ENCODE measurements at regions not wholly inside any gene's neighbourhood (a gene's known extent, or its start where the extent isn't known, plus 50 kb on each side); places are given as distances from the start of the nearest gene placed in this dataset.

DNA sequence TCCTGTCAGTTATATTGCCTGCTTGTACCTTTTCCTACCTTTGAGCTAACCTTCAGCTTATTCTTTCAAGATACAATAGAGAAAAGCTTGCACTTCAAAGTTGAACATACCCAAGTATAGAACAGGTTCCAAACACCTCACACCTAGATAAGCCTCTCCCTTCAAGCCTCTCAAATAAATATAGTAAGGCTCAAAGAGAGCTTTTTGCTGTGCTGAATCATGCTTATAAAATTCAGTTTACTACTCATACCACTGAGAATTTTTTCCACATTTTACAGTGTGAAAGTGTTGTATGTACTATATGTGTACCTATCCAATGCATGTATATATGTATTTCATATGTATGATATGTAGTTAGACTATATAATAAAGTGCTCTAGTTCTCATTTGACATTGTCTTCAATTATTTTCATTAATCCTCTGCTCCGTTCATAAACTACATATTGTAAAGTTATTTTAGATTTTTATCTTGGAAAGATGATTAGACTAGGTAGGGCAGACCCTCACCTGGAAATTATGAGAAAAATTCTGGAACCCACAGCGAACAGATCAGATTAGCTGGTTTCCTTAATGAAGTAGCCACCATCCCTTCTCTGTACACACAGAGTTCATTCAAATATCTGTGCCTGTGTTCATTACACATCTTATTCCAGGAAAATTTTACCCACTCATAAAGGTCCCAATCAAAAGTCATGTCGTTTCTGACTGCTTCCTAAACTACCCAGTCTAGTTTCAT is 149.2 kb upstream of the RGMB start:
- H3K9me3 ChIP-seq (ENCODE audit: control insufficient read depth, insufficient read depth, low read length) = no peaks in the 10 kb centered on the region
- H3K4me3 ChIP-seq (ENCODE audit: insufficient read depth, low read depth, low read length) = no peak overlapping the region
- H2AK9ac ChIP-seq (replicated peaks; ENCODE audit: low read depth, low read length, poor library complexity) = no peak overlapping the region
- in situ Hi-C loops (cut with MboI; ENCODE audit: low sequenced_read_pairs) (no loop called here), dilution Hi-C loops (cut with HindIII; ENCODE audit: low sequenced_read_pairs, unreplicated experiment) (no loop called here), intact Hi-C loops (cut with micrococcal nuclease) (no loop called here)
- H3K36me3 ChIP-seq (ENCODE audit: control insufficient read depth, insufficient read depth, low read length) = no peaks in the 10 kb centered on the region
- no peak for TF ChIP-seq POLR2A (IDR thresholded peaks at IDR 0.05; ENCODE audit: low read depth, low read length)
- TF ChIP-seq BHLHE40 (IDR thresholded peaks at IDR 0.05; ENCODE audit: low read depth, low read length) = no peak
- TF ChIP-seq, protein P1, sequence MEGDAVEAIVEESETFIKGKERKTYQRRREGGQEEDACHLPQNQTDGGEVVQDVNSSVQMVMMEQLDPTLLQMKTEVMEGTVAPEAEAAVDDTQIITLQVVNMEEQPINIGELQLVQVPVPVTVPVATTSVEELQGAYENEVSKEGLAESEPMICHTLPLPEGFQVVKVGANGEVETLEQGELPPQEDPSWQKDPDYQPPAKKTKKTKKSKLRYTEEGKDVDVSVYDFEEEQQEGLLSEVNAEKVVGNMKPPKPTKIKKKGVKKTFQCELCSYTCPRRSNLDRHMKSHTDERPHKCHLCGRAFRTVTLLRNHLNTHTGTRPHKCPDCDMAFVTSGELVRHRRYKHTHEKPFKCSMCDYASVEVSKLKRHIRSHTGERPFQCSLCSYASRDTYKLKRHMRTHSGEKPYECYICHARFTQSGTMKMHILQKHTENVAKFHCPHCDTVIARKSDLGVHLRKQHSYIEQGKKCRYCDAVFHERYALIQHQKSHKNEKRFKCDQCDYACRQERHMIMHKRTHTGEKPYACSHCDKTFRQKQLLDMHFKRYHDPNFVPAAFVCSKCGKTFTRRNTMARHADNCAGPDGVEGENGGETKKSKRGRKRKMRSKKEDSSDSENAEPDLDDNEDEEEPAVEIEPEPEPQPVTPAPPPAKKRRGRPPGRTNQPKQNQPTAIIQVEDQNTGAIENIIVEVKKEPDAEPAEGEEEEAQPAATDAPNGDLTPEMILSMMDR (conservative IDR thresholded peaks at IDR 0.05; ENCODE audit: low read depth, low read length) = no peak
- no peak for TF ChIP-seq FOS (IDR thresholded peaks at IDR 0.05; ENCODE audit: low read depth, low read length)
- no peak for TF ChIP-seq CHD1 (IDR thresholded peaks at IDR 0.05; ENCODE audit: low read depth, low read length)
- no peak for TF ChIP-seq RCOR1 (IDR thresholded peaks at IDR 0.05; ENCODE audit: insufficient replicate concordance, low read length)
- no peak for TF ChIP-seq USF2 (IDR thresholded peaks at IDR 0.05; ENCODE audit: low read depth, low read length)
- TF ChIP-seq, protein P2, sequence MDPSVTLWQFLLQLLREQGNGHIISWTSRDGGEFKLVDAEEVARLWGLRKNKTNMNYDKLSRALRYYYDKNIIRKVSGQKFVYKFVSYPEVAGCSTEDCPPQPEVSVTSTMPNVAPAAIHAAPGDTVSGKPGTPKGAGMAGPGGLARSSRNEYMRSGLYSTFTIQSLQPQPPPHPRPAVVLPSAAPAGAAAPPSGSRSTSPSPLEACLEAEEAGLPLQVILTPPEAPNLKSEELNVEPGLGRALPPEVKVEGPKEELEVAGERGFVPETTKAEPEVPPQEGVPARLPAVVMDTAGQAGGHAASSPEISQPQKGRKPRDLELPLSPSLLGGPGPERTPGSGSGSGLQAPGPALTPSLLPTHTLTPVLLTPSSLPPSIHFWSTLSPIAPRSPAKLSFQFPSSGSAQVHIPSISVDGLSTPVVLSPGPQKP (IDR thresholded peaks at IDR 0.05; ENCODE audit: borderline replicate concordance, low read depth, low read length) = no peak
- no peak for TF ChIP-seq CEBPB (IDR thresholded peaks at IDR 0.05; ENCODE audit: low read depth, low read length)
- DNase-seq (peak; percentile 23), ATAC-seq (ENCODE audit: low read depth) (peak; percentile 53; the same call in 1 of the 2 replicates)
- H3K27ac ChIP-seq (ENCODE audit: insufficient read depth, low read length) = no peak overlapping the region
- H3K4me2 ChIP-seq (ENCODE audit: low read depth, low read length) = no peak overlapping the region
- no peaks in the 10 kb centered on the region for H3K4me1 ChIP-seq (ENCODE audit: control insufficient read depth, insufficient read depth, low read length)
- ChIA-PET POLR2A (ENCODE audit: unreplicated experiment) (no interaction called here), CTCF (no interaction called here)
- H3K9me1 ChIP-seq (ENCODE audit: insufficient read depth, low read length) = no peaks in the 10 kb centered on the region
- no peak overlapping the region for H4K5ac ChIP-seq (ENCODE audit: low read depth, low read length)
- H4K20me1 ChIP-seq (ENCODE audit: insufficient read depth, low read length) = no peaks in the 10 kb centered on the region
- no peak overlapping the region for H3K23ac ChIP-seq (ENCODE audit: low read depth, low read length)
- no peak overlapping the region for H3K4ac ChIP-seq (ENCODE audit: low read depth, low read length)
- H3K56ac ChIP-seq (ENCODE audit: extremely low read depth, insufficient read depth, low read length) = no peak overlapping the region
- H2BK15ac ChIP-seq (ENCODE audit: low read depth, low read length) = no peak overlapping the region
- no peak overlapping the region for H3K9ac ChIP-seq (ENCODE audit: low read depth, low read length)
- no peaks in the 10 kb centered on the region for H3K79me1 ChIP-seq (ENCODE audit: low read depth in 1 of 2, low read length in 2 of 2)
- no peak overlapping the region for H4K91ac ChIP-seq (ENCODE audit: insufficient read depth, low read depth, low read length)
- H2BK120ac ChIP-seq (ENCODE audit: low read depth, low read length) = no peak overlapping the region
- H2BK5ac ChIP-seq (ENCODE audit: low read depth, low read length, poor library complexity, severe bottlenecking) = no peak overlapping the region
- H3K27me3 ChIP-seq (ENCODE audit: control insufficient read depth, insufficient read depth, low read length) = no peaks in the 10 kb centered on the region
- H3K14ac ChIP-seq (replicated peaks; ENCODE audit: low read depth, low read length) = no peak overlapping the region
- H2AFZ ChIP-seq (replicated peaks; ENCODE audit: low read length, poor library complexity) = no peak overlapping the region
- H3K18ac ChIP-seq (ENCODE audit: low read depth, low read length) = no peak overlapping the region; the same call in 1 of the 2 replicates
- no TSS peak for BruUV-seq (replicated peaks)
- H4K8ac ChIP-seq (ENCODE audit: low read depth in 2 of 2, low read length in 2 of 2) = no peak overlapping the region
- no peak overlapping the region for H2AK5ac ChIP-seq (ENCODE audit: low read depth, low read length)
- WGBS, 2 experiments (ENCODE audit: extremely low coverage in 2 of 2, insufficient read length in 1 of 2) = 86% methylated on average over 1 of the region's 3 CpGs; no CpG with 5 or more reads in 1 of the 2 experiments
- H2BK20ac ChIP-seq (ENCODE audit: low read depth, low read length) = no peak overlapping the region
